Esophagus squamous epithelium (tissue), 4 donors: ENCODE measurements at regions not wholly inside any gene's neighbourhood (a gene's known extent, or its start where the extent isn't known, plus 50 kb on each side); places are given as distances from the start of the nearest gene placed in this dataset.

ENCODE experiments used
- POLR2A ChIP-seq, 4 donors: fragments of 450-650 bp; IDR thresholded peaks; one replicate each; pipeline ENCODE4 v1.6.1; 2017; ENCODE audit warnings: antibody characterized with exemption in 4 of 4, mild to moderate bottlenecking in 4 of 4, moderate library complexity in 3 of 4
- TF ChIP-seq, protein P1 (sequence below), 6 experiments: fragments of 450-650 bp in 4 of 6; fragments of 200-600 bp in 2 of 6; sonication (generic) in 2 of 6; IDR thresholded peaks; one replicate each; pipeline ENCODE4 v1.5.1; 2016 to 2019; ENCODE audit warnings: antibody characterized with exemption in 6 of 6, mild to moderate bottlenecking in 4 of 6, moderate library complexity in 4 of 6

DNA sequence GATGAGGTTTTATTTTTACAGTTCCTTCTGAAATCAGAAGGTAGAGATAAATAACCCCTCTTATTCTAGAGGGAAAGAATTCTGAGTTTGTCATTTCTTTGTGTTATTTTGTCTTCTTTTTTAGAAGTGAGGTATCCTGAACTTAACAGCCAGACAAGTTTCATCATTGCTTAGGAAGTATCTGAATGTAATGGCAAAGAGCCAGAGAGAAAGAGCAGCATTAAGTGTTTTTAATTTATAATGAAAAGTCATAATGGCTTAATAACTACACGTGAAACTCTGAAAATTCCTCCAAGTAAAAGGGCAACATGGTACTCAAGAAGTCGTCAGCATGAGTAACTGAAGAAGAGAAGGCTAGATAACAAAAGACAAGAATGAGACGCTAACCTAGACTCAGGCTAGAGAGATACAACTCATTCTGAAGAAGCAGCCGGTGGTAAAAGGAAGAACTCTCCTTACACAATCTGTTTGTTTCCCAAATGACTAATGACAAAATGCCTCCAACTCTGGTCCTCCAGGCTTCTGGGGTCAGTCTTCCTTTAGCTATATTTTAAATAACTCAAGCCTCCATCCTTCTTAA, 116.2 kb upstream of the NECTIN3 start:
- TF ChIP-seq, protein P1, sequence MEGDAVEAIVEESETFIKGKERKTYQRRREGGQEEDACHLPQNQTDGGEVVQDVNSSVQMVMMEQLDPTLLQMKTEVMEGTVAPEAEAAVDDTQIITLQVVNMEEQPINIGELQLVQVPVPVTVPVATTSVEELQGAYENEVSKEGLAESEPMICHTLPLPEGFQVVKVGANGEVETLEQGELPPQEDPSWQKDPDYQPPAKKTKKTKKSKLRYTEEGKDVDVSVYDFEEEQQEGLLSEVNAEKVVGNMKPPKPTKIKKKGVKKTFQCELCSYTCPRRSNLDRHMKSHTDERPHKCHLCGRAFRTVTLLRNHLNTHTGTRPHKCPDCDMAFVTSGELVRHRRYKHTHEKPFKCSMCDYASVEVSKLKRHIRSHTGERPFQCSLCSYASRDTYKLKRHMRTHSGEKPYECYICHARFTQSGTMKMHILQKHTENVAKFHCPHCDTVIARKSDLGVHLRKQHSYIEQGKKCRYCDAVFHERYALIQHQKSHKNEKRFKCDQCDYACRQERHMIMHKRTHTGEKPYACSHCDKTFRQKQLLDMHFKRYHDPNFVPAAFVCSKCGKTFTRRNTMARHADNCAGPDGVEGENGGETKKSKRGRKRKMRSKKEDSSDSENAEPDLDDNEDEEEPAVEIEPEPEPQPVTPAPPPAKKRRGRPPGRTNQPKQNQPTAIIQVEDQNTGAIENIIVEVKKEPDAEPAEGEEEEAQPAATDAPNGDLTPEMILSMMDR (IDR thresholded peaks at IDR 0.05), result no peak
- TF ChIP-seq POLR2A (IDR thresholded peaks at IDR 0.05), result no peak
